ENCODE measurements at regions not wholly inside any gene's neighbourhood (a gene's known extent, or its start where the extent isn't known, plus 50 kb on each side); places are given as distances from the start of the nearest gene placed in this dataset.

GRCh38 chr9:78407636-78408312, 110.8 kb downstream of the PSAT1 start:
- TF ChIP-seq, protein P1, sequence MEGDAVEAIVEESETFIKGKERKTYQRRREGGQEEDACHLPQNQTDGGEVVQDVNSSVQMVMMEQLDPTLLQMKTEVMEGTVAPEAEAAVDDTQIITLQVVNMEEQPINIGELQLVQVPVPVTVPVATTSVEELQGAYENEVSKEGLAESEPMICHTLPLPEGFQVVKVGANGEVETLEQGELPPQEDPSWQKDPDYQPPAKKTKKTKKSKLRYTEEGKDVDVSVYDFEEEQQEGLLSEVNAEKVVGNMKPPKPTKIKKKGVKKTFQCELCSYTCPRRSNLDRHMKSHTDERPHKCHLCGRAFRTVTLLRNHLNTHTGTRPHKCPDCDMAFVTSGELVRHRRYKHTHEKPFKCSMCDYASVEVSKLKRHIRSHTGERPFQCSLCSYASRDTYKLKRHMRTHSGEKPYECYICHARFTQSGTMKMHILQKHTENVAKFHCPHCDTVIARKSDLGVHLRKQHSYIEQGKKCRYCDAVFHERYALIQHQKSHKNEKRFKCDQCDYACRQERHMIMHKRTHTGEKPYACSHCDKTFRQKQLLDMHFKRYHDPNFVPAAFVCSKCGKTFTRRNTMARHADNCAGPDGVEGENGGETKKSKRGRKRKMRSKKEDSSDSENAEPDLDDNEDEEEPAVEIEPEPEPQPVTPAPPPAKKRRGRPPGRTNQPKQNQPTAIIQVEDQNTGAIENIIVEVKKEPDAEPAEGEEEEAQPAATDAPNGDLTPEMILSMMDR (conservative IDR thresholded peaks at IDR 0.05; ENCODE audit: low read depth, low read length): no peak
- TF ChIP-seq EZH2 (IDR thresholded peaks at IDR 0.05; ENCODE audit: borderline replicate concordance, low read depth, low read length, poor library complexity, severe bottlenecking): no peak

All from A673 (cell line).